H1 (cell line): ENCODE measurements at regions not wholly inside any gene's neighbourhood (a gene's known extent, or its start where the extent isn't known, plus 50 kb on each side); places are given as distances from the start of the nearest gene placed in this dataset.

Experiments
- CTCF ChIA-PET: fragments of 300-600 bp; sonication (Branson Sonifier 250); formaldehyde crosslinking; loops from one replicate; lab custom pipeline; 2021; ENCODE audit not compliant: partially characterized antibody; lab: Charles Lee
- POLR2A ChIA-PET: fragments of 300-600 bp; sonication (Branson Sonifier 250); formaldehyde crosslinking; loops from one replicate; lab custom pipeline; 2021; ENCODE audit warnings: inconsistent platforms; ENCODE audit not compliant: partially characterized antibody; lab: Charles Lee
- DNase-seq, 2 experiments: peaks; one replicate each; pipeline versions ENCODE4 v3.0.0 to v3.0.0-alpha.2; 2010 to 2022; ENCODE audit warnings: low spot score in 2 of 2, low read depth in 1 of 2, mixed read lengths in 1 of 2
- FAIRE-seq: peaks from 2 replicates; lab custom pipeline; 2011; peaks lifted over from hg19 to GRCh38; lab: Jason Lieb, UNC
- H2AFZ ChIP-seq: 2 replicates; pipeline ENCODE4 v1.8.1; 2012; ENCODE audit warnings: low read length, inconsistent platforms
- H2AK5ac ChIP-seq: 2 replicates; pipeline ENCODE4 v1.6.1; 2013; ENCODE audit warnings: low read depth, low read length
- H2BK120ac ChIP-seq: replicated peaks from 2 replicates; pipeline ENCODE3; 2013; ENCODE audit warnings: low read depth, low read length, inconsistent platforms
- H2BK12ac ChIP-seq: 2 replicates; pipeline ENCODE4 v1.6.1; 2013; ENCODE audit warnings: low read depth, low read length
- H2BK15ac ChIP-seq: 2 replicates; pipeline ENCODE4 v1.6.1; 2013; ENCODE audit warnings: low read length
- H2BK20ac ChIP-seq: 2 replicates; pipeline ENCODE4 v1.6.1; 2013; ENCODE audit warnings: low read length
- H2BK5ac ChIP-seq: 2 replicates; pipeline ENCODE4 v1.6.1; 2013; ENCODE audit warnings: low read depth, low read length
- H3K14ac ChIP-seq: 2 replicates; pipeline ENCODE4 v1.6.1; 2013; ENCODE audit warnings: inconsistent platforms; ENCODE audit not compliant: insufficient read length
- H3K18ac ChIP-seq: 2 replicates; pipeline ENCODE4 v1.6.1; 2013; ENCODE audit warnings: low read length; ENCODE audit errors: extremely low read depth
- H3K23ac ChIP-seq: 2 replicates; pipeline ENCODE4 v1.6.1; 2013; ENCODE audit warnings: inconsistent platforms; ENCODE audit not compliant: insufficient read length
- H3K23me2 ChIP-seq: 2 replicates; pipeline ENCODE4 v1.6.1; 2013; ENCODE audit warnings: low read depth, low read length
- H3K27ac ChIP-seq: 2 replicates; pipeline ENCODE4 v1.6.1; 2011; ENCODE audit warnings: low read depth, low read length, inconsistent platforms
- H3K27me3 ChIP-seq, 4 experiments: replicated peaks in 1 of 4; 1 replicate in 1 of 4; 2 replicates in 3 of 4; pipeline versions ENCODE4 v1.6.1 to v1.8.1; 2011 to 2013; ENCODE audit warnings: low read length in 3 of 4, mild to moderate bottlenecking in 3 of 4, inconsistent platforms in 2 of 4, mixed read lengths in 2 of 4, moderate library complexity in 1 of 4; ENCODE audit not compliant: control insufficient read depth in 3 of 4, insufficient read depth in 3 of 4; ENCODE audit errors: extremely low read depth in 1 of 4
- H3K36me3 ChIP-seq, 4 experiments: 2 replicates each; pipeline versions ENCODE4 v1.6.1 to v1.8.1; 2011 to 2013; ENCODE audit warnings: mild to moderate bottlenecking in 4 of 4, low read length in 3 of 4, moderate library complexity in 2 of 4, control low read depth in 1 of 4, inconsistent platforms in 1 of 4; ENCODE audit not compliant: insufficient read depth in 4 of 4, control insufficient read depth in 2 of 4
- H3K4ac ChIP-seq: replicated peaks from 2 replicates; pipeline ENCODE3; 2013; ENCODE audit warnings: low read length, low read depth, mixed read lengths, inconsistent platforms; ENCODE audit not compliant: insufficient read length
- H3K4me1 ChIP-seq, 4 experiments: replicated peaks in 1 of 4; 1 replicate in 1 of 4; 2 replicates in 3 of 4; pipeline versions ENCODE4 v1.6.1 to v1.8.1; 2011 to 2013; ENCODE audit warnings: low read length in 3 of 4, inconsistent platforms in 2 of 4, mixed read lengths in 1 of 4; ENCODE audit not compliant: insufficient read depth in 4 of 4, control insufficient read depth in 3 of 4
- H3K4me2 ChIP-seq, 2 experiments: 2 replicates each; pipeline versions ENCODE4 v1.6.1 to v1.8.1; 2011 to 2013; ENCODE audit warnings: low read depth in 2 of 2, low read length in 2 of 2, control low read depth in 1 of 2, inconsistent platforms in 1 of 2, mild to moderate bottlenecking in 1 of 2; ENCODE audit not compliant: insufficient read depth in 1 of 2
- H3K4me3 ChIP-seq, 4 experiments: fragments of 200-600, 300-600 bp in 1 of 4; sonication (generic), shearing (Covaris generic), sonication (Bioruptor Twin) in 1 of 4; 2 replicates each; pipeline versions ENCODE4 v1.5.1 to v1.8.1; 2011 to 2016; ENCODE audit warnings: low read length in 4 of 4, low read depth in 3 of 4, control low read depth in 2 of 4, inconsistent platforms in 2 of 4, mild to moderate bottlenecking in 2 of 4, mixed read lengths in 1 of 4, moderate library complexity in 1 of 4; ENCODE audit not compliant: insufficient read depth in 2 of 4; ENCODE audit errors: extremely low read depth in 1 of 4
- H3K56ac ChIP-seq: replicated peaks from 2 replicates; pipeline ENCODE3; 2013; ENCODE audit warnings: low read depth, mild to moderate bottlenecking, mixed read lengths, low read length, inconsistent platforms; ENCODE audit not compliant: insufficient read length
- H3K79me1 ChIP-seq: 2 replicates; pipeline ENCODE4 v1.6.1; 2013; ENCODE audit warnings: low read depth, low read length, control low read depth
- H3K79me2 ChIP-seq, 2 experiments: 2 replicates each; pipeline versions ENCODE4 v1.6.1 to v1.8.1; 2012 to 2013; ENCODE audit warnings: low read length in 2 of 2, mild to moderate bottlenecking in 2 of 2, inconsistent platforms in 1 of 2; ENCODE audit not compliant: insufficient read depth in 2 of 2, control insufficient read depth in 1 of 2
- H3K9ac ChIP-seq, 4 experiments: replicated peaks in 1 of 4; 1 replicate in 1 of 4; 2 replicates in 3 of 4; pipeline versions ENCODE4 v1.6.1 to v1.8.1; 2011 to 2013; ENCODE audit warnings: low read depth in 3 of 4, low read length in 3 of 4, control low read depth in 2 of 4, mild to moderate bottlenecking in 2 of 4, moderate library complexity in 2 of 4, inconsistent platforms in 1 of 4; ENCODE audit errors: extremely low read depth in 1 of 4
- H3K9me3 ChIP-seq, 2 experiments: 2 replicates each; pipeline versions ENCODE4 v1.6.1 to v1.8.1; 2012 to 2013; ENCODE audit warnings: mild to moderate bottlenecking in 2 of 2, moderate library complexity in 2 of 2, control low read depth in 1 of 2, inconsistent platforms in 1 of 2, low read depth in 1 of 2, low read length in 1 of 2, mixed read lengths in 1 of 2; ENCODE audit not compliant: insufficient read depth in 2 of 2
- H4K20me1 ChIP-seq, 2 experiments: replicated peaks in 1 of 2; 2 replicates each; pipeline versions ENCODE3 to v1.8.1; 2011 to 2013; ENCODE audit warnings: inconsistent platforms in 2 of 2, low read length in 2 of 2, mild to moderate bottlenecking in 1 of 2; ENCODE audit not compliant: insufficient read depth in 2 of 2, control insufficient read depth in 1 of 2
- H4K5ac ChIP-seq: 2 replicates; pipeline ENCODE4 v1.6.1; 2013; ENCODE audit warnings: low read length, low read depth, mixed read lengths, inconsistent platforms; ENCODE audit not compliant: insufficient read length
- H4K8ac ChIP-seq: 2 replicates; pipeline ENCODE4 v1.8.0; 2013; ENCODE audit warnings: mild to moderate bottlenecking, moderate library complexity, low read length, inconsistent platforms; ENCODE audit not compliant: insufficient read depth; ENCODE audit errors: extremely low read depth
- H4K91ac ChIP-seq: replicated peaks from 2 replicates; pipeline ENCODE3; 2013; ENCODE audit warnings: low read length, mixed read lengths, inconsistent platforms; ENCODE audit not compliant: insufficient read length
- CBX5 ChIP-seq: fragments of 300-800, 300-1000 bp; sonication (generic); IDR thresholded peaks from 2 replicates; pipeline ENCODE4 v1.7.1; 2016; ENCODE audit warnings: antibody characterized with exemption, low read length, low read depth
- CBX8 ChIP-seq: fragments of 300-800, 300-1000 bp; sonication (generic); IDR thresholded peaks from 2 replicates; pipeline ENCODE4 v1.7.1; 2016; ENCODE audit warnings: low read depth, low read length, borderline replicate concordance
- CHD2 ChIP-seq: IDR thresholded peaks from 2 replicates; pipeline ENCODE4 v1.6.1; 2012; ENCODE audit warnings: low read length, improper control_type of control experiment
- FOSL1 ChIP-seq: IDR thresholded peaks from 2 replicates; pipeline ENCODE4 v1.6.1; 2011; ENCODE audit warnings: mild to moderate bottlenecking, low read depth, low read length, moderate library complexity; ENCODE audit not compliant: insufficient read depth
- RNF2 ChIP-seq: fragments of 200-900, 300-1000 bp; sonication (generic); IDR thresholded peaks from 2 replicates; pipeline ENCODE4 v1.7.1; 2016; ENCODE audit warnings: borderline replicate concordance, low read depth, mild to moderate bottlenecking, antibody characterized with exemption, low read length; ENCODE audit not compliant: poor library complexity, severe bottlenecking; ENCODE audit errors: missing control alignments
- SIRT6 ChIP-seq: IDR thresholded peaks from one replicate; pipeline ENCODE4 v1.7.1; 2012; ENCODE audit warnings: low read length, inconsistent platforms
- TEAD4 ChIP-seq: IDR thresholded peaks from 2 replicates; pipeline ENCODE4 v1.6.1; 2012; ENCODE audit warnings: low read depth, low read length, inconsistent platforms, mixed read lengths
- WGBS, 2 experiments: shearing (Covaris generic) in 1 of 2; methylation state at CpG; one replicate each; pipeline versions ENCODE4 v1.1.6 to v1.1.7; 2013 to 2015; ENCODE audit warnings: low lambda C conversion rate in 2 of 2, mixed read lengths in 2 of 2, inconsistent platforms in 1 of 2, low coverage in 1 of 2, missing lambda C conversion rate in 1 of 2; ENCODE audit not compliant: insufficient replicate concordance in 2 of 2, insufficient coverage in 1 of 2, insufficient read length in 1 of 2; ENCODE audit errors: extremely low coverage in 1 of 2, missing lambda C conversion rate in 1 of 2; 5-methylcytosine and 5-hydroxymethylcytosine counted together

DNA sequence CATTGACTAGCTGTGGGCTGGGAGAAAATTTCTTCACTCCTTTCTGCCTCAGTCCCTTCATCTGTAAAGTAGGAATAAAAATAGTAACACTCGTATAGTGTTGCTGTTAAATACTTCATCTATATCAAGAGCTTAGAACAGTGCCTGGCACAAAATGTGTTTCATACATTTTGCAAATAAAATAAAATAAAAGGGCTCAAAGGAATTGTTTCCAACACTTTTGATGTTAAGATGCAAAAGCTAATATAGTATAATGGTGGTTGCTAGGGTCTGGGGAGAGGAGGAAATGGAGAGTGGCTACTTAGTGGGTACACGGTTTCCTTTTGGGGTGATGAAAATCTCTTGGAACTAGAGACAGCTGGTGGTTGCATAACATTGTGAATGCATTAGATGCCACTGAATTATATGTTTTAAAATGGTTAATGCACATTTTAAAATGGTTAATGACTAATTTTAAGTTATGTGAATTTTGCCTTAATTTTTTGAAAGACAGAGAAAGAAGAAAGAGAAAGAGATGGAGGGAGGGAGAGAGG is 542.1 kb upstream of the ID2 start:
- no peak overlapping the region for H4K5ac ChIP-seq
- no peak overlapping the region; the same call in 1 of the 2 replicates for H2AK5ac ChIP-seq
- H3K27ac ChIP-seq, result no peak overlapping the region
- H3K9ac ChIP-seq, result no peak overlapping the region
- H2BK20ac ChIP-seq, result no peak overlapping the region
- no peak overlapping the region for H3K56ac ChIP-seq
- no peak overlapping the region for H3K23ac ChIP-seq
- H3K4me1 ChIP-seq, result no peaks in the 10 kb centered on the region
- H3K4me3 ChIP-seq, result no peak overlapping the region
- H3K79me2 ChIP-seq, result no peaks in the 10 kb centered on the region
- DNase-seq (no peak), FAIRE-seq (no peak)
- no peak overlapping the region for H4K91ac ChIP-seq
- CTCF ChIA-PET, result no interaction called here
- no peak overlapping the region for H2BK12ac ChIP-seq
- H2AFZ ChIP-seq, result peak overlapping the region; percentile 38; the same call in 1 of the 2 replicates
- H3K4me2 ChIP-seq, result no peak overlapping the region
- H3K27me3 ChIP-seq, result no peaks in the 10 kb centered on the region
- H3K18ac ChIP-seq, result no peak overlapping the region
- H2BK15ac ChIP-seq, result no peak overlapping the region
- no peaks in the 10 kb centered on the region for H4K20me1 ChIP-seq
- no peak overlapping the region for H3K14ac ChIP-seq
- H3K36me3 ChIP-seq, result no peaks in the 10 kb centered on the region
- no peaks in the 10 kb centered on the region for H3K9me3 ChIP-seq
- no peak overlapping the region for H2BK5ac ChIP-seq
- WGBS, 2 experiments, result 95% methylated on average over 2 of the region's 2 CpGs; no CpG with 5 or more reads in 1 of the 2 experiments
- no peaks in the 10 kb centered on the region; the same call in 1 of the 2 replicates for H3K23me2 ChIP-seq
- H3K4ac ChIP-seq, result no peak overlapping the region
- H4K8ac ChIP-seq, result no peak overlapping the region
- POLR2A ChIA-PET, result interaction anchor here (0.7 kb wide), 1 partner anchor 254 kb away, joined by 3 read pairs; no protein-coding TSS in a partner anchor
- TF ChIP-seq CBX8 (no peak), CBX5 (no peak), FOSL1 (no peak), RNF2 (no peak), TEAD4 (no peak), CHD2 (no peak), SIRT6 (no peak)
- H2BK120ac ChIP-seq, result no peak overlapping the region
- H3K79me1 ChIP-seq, result no peaks in the 10 kb centered on the region
